SU-DHL-6 (cell line): ENCODE measurements at regions not wholly inside any gene's neighbourhood (a gene's known extent, or its start where the extent isn't known, plus 50 kb on each side); places are given as distances from the start of the nearest gene placed in this dataset.

Experiments used
- H2AFZ ChIP-seq: fragments of 200-600 bp; sonication (generic); 2 replicates; pipeline ENCODE4 v1.6.1; 2014; ENCODE audit warnings: low read depth, mild to moderate bottlenecking, moderate library complexity, mixed read lengths, antibody characterized with exemption, low read length; ENCODE audit not compliant: severe bottlenecking
- H3F3A ChIP-seq: fragments of 200-600 bp; shearing (Covaris generic); 2 replicates; pipeline ENCODE4 v1.6.0; 2016; ENCODE audit warnings: antibody characterized with exemption, mild to moderate bottlenecking; ENCODE audit not compliant: insufficient read depth
- H3K27ac ChIP-seq: fragments of 200-600 bp; sonication (generic); 2 replicates; pipeline ENCODE4 v1.5.1; 2016; ENCODE audit warnings: low read depth, mild to moderate bottlenecking, low read length, moderate library complexity, mixed read lengths
- H3K27me3 ChIP-seq: fragments of 200-600 bp; sonication (generic), shearing (Covaris generic); 2 replicates; pipeline ENCODE4 v1.6.0; 2014; ENCODE audit warnings: mild to moderate bottlenecking, low read length
- H3K36me3 ChIP-seq: fragments of 200-600 bp; sonication (generic); 2 replicates; pipeline ENCODE4 v1.6.1; 2014; ENCODE audit warnings: mild to moderate bottlenecking, low read length, mixed read lengths
- H3K4me2 ChIP-seq: fragments of 300-600, 200-600 bp; shearing (Covaris generic), sonication (generic); 2 replicates; pipeline ENCODE4 v1.6.0; 2014; ENCODE audit warnings: low read length, low read depth, mild to moderate bottlenecking; ENCODE audit not compliant: poor library complexity, severe bottlenecking
- H3K4me3 ChIP-seq: fragments of 200-600 bp; sonication (generic); 2 replicates; pipeline ENCODE4 v1.5.1; 2014; ENCODE audit warnings: antibody characterized with exemption, low read length, mild to moderate bottlenecking, mixed read lengths; ENCODE audit not compliant: insufficient read depth, poor library complexity, severe bottlenecking
- H3K79me2 ChIP-seq: fragments of 200-600 bp; sonication (generic); 2 replicates; pipeline ENCODE4 v1.6.1; 2014; ENCODE audit warnings: mild to moderate bottlenecking, low read length, moderate library complexity; ENCODE audit not compliant: insufficient read depth
- H3K9ac ChIP-seq: fragments of 200-600 bp; sonication (generic); 2 replicates; pipeline ENCODE4 v1.7.0; 2014; ENCODE audit warnings: mild to moderate bottlenecking, low read length
- H3K9me2 ChIP-seq: fragments of 200-600 bp; sonication (generic); replicated peaks from 2 replicates; pipeline ENCODE4 v1.6.1; 2014; ENCODE audit warnings: low read length; ENCODE audit not compliant: insufficient read depth
- H3K9me3 ChIP-seq: fragments of 200-600 bp; sonication (generic); 2 replicates; pipeline ENCODE4 v1.6.1; 2014; ENCODE audit warnings: low read length, mixed read lengths; ENCODE audit not compliant: insufficient read depth
- H4K20me1 ChIP-seq: fragments of 200-600 bp; sonication (generic); 2 replicates; pipeline ENCODE4 v1.6.1; 2014; ENCODE audit warnings: low read depth, mild to moderate bottlenecking, antibody characterized with exemption, low read length, moderate library complexity, mixed read lengths
- CTCF ChIP-seq: fragments of 200-600 bp; sonication (generic); IDR thresholded peaks from one replicate; pipeline ENCODE4 v1.5.1; 2017; ENCODE audit warnings: antibody characterized with exemption, mild to moderate bottlenecking, low read length, moderate library complexity; ENCODE audit not compliant: insufficient read depth, poor library complexity, severe bottlenecking
- EZH2phosphoT487 ChIP-seq: fragments of 200-600 bp; sonication (generic), shearing (Covaris generic); conservative IDR thresholded peaks from 2 replicates; pipeline ENCODE4 v1.6.1; 2018; ENCODE audit warnings: mild to moderate bottlenecking, antibody characterized with exemption, low read length, moderate library complexity, mixed read lengths

- TF ChIP-seq CTCF (no peak), EZH2phosphoT487 (no peak)
- Histone ChIP-seq H3K36me3 (no peaks in the 10 kb centered on the region), H3K27me3 (no peaks in the 10 kb centered on the region), H4K20me1 (no peaks in the 10 kb centered on the region), H3K9ac (no peak overlapping the region), H3K27ac (no peak overlapping the region), H3K9me2 (no peaks in the 10 kb centered on the region), H2AFZ (no peak overlapping the region), H3K4me3 (no peak overlapping the region), H3K4me2 (no peak overlapping the region), H3F3A (no peaks in the 10 kb centered on the region), H3K9me3 (no peaks in the 10 kb centered on the region), H3K79me2 (no peaks in the 10 kb centered on the region)
Observed at GRCh38 chr2:145016711-145017110, 496.8 kb upstream of the ZEB2 start.

- H3F3A ChIP-seq, result no peaks in the 10 kb centered on the region
- no peaks in the 10 kb centered on the region for H3K36me3 ChIP-seq
- no peaks in the 10 kb centered on the region for H3K79me2 ChIP-seq
- H3K9me2 ChIP-seq, result no peaks in the 10 kb centered on the region
- no peaks in the 10 kb centered on the region for H4K20me1 ChIP-seq
- no peak overlapping the region for H3K27ac ChIP-seq
- no peak overlapping the region for H3K4me3 ChIP-seq
- H3K4me2 ChIP-seq, result no peak overlapping the region
- H2AFZ ChIP-seq, result no peak overlapping the region
- H3K27me3 ChIP-seq, result no peaks in the 10 kb centered on the region
- TF ChIP-seq CTCF (no peak), EZH2phosphoT487 (no peak)
- H3K9ac ChIP-seq, result no peak overlapping the region
- H3K9me3 ChIP-seq, result no peaks in the 10 kb centered on the region
Observed at GRCh38 chr2:145015561-145015960, 495.6 kb upstream of the ZEB2 start.

- Histone ChIP-seq H3K9ac (no peak overlapping the region), H3F3A (no peaks in the 10 kb centered on the region), H3K36me3 (no peaks in the 10 kb centered on the region), H3K4me3 (no peak overlapping the region), H3K79me2 (no peaks in the 10 kb centered on the region), H3K9me2 (no peaks in the 10 kb centered on the region), H3K9me3 (no peaks in the 10 kb centered on the region), H2AFZ (no peak overlapping the region), H4K20me1 (no peaks in the 10 kb centered on the region), H3K27ac (no peak overlapping the region), H3K4me2 (no peak overlapping the region), H3K27me3 (no peaks in the 10 kb centered on the region)
- TF ChIP-seq EZH2phosphoT487, result no peak
- no peak for TF ChIP-seq CTCF
Observed at GRCh38 chr2:145012806-145013205, 492.9 kb upstream of the ZEB2 start.
